ENCODE measurements at regions not wholly inside any gene's neighbourhood (a gene's known extent, or its start where the extent isn't known, plus 50 kb on each side); places are given as distances from the start of the nearest gene placed in this dataset.
"Not testable (repeated sequence)": the region's sequence is repeated elsewhere in the genome, so short reads cannot be mapped to it uniquely, and the experiment has no call there.

DNA sequence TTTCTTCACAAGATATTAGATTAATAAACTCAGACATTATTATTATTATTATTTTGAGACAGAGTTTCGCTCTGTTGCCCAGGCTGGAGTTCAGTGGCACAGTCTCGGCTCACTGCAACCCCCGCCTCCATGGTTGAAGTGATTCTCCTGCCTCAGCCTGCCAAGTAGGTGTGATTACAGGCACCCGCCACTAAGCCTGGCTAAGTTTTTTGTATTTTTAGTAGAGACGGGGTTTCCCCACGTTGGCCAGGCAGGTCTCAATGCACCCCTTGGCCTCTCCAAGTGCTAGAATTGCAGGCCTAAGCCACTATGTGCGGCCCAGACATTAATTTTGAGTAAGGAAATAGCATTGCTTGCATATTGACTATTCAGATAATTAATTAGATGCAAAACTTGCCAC is 554.9 kb upstream of the LRFN5 start:
- DNase-seq = no peak

DNA sequence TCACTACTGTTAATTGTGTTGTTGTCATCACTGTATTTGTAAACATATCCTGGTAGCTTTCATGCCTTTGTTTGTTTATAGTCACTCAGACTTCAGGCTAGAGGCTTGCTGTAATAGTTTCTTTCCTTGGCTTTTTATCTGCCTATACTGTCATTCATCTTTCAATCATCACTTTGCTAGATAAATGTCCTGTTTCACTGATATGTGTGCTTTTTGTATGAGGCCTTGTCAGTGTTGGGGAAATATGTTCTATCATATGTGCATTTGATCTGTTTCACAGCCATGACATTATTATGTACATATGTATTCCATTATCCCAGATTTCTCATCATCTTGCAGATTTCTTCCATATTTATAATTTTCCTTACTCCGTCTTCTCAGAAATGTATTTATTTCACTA is 558.9 kb upstream of the LRFN5 start:
- no peak for DNase-seq

DNA sequence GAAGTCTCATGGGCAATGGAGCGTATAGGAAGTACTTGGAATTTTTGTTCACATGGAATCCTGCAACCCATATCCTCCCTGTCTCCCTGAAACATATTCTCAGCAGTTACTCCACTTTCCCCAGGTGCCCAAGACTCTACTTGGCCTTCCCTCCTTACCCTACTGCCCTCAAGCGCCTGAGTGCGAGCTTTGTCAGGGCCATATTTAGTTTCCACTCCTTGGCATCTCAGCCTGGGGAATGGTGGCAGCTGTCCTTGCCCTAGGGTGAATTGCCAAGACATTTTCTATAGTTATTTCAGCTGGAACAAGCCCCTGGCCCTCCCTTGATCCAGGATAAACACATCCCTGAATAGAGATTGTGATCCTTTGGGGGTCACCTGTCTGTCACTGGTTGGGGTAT is 569.3 kb upstream of the LRFN5 start:
- DNase-seq = no peak

DNA sequence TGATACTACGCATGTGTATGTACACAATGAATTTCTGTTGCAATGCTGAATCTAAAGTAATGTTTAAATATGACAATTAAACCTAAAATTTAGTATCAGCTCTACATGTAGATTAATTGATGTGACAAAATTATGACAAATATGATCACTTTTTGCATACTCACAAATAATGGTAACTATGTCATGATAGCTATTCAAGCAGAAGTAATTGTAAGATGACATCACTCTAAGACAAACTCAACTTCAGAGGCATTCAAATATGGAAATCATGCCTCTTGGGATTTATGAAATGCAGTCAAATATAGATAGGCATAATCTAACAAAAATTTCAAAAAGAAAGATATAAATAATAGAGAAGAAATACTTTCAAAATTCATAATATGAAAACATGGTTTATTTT is 571.7 kb upstream of the LRFN5 start:
- no peak for DNase-seq

DNA sequence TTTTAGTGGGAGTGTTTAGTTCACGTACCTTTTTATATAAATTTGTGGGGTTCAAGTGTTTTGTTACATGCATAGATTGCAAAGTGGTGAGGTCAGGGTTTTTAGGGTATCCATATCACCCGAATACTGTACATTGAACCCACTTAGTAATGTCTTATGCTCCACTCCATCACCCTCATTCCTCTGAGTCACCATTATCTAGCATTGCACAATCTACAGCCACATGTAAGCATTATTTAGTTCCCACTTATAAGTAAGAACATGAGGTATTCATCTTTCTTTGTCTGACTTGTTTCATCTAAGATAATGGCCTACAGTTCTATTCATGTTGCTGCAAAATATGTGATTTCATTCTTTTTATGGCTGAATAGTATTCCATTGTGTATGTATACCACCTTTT is 583.7 kb upstream of the LRFN5 start:
- DNase-seq = no peak

DNA sequence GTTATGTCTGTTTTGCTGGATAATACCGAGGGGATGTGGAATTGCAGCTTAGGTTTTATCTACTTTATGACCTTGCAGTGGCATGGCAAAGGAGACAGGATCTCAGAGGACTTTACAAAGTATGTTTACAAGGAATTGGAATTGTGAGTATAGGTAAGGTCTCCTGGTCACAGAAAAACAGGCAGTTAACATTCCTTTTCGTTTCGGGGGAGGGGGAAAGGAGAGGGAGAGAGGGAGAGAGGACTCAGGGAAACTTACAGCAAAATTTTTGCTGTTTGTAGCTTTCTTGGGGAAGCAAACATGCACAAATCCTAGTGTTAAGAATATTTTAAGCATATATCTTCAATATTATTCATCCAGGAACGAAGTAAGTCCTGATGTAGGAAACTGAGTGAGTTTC is 590.5 kb upstream of the LRFN5 start:
- no peak for DNase-seq

DNA sequence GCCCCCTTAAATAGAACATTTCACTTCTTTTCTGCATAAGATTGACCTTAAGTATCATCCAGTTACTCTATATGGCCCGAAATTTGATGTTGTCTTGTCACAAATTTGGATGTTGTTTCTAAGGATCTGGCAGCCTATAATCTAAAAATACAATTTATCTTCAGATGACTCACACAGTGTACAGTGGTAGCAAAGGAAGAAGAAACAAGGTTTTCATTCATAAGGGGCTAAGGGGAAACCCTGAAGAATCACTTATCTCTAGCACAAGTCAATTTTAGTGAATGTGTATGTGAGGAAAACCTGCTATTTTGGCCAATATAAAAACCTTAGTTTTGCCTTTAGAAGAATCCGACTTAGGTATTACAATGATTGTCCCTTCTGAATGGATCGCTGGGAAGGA is 606.3 kb upstream of the LRFN5 start:
- no peak for DNase-seq

DNA sequence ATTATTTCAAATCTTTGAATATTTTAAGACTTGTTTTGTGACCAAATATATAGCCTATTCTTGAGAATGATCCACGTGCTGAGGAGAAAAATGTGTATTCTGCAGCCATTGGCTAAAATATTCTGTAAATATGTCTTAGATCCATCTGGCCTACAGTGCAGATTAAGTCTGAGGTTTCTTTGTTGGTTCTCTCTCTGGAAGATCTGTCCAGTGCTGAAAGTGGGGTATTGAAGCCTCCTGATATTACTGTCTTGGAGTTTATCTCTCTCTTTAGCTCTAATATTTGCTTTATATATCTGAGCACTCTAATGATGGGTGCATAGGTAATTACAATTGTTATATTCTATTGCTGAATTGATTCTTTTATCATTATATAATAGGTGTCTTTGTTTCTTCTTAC is 617.4 kb upstream of the LRFN5 start:
- no peak for DNase-seq

DNA sequence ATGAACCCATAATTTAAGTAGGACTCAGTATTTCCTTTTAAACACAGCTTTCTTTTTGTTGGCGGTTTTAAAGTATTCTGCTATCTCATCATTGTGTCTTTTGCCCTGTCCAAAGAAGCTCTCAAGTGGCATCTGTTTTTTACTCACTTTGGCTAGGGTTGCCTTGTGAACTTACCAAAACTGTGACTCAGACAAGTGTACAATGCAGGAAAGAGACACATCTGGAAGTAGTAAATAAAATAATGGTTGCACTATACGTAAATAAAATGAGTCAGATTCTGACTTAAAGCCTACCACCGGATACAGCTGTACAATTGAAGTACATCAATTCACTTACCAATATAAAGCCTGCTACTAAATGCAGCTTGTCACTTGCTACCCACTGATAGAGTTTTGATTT is 619.2 kb upstream of the LRFN5 start:
- no peak for DNase-seq

DNA sequence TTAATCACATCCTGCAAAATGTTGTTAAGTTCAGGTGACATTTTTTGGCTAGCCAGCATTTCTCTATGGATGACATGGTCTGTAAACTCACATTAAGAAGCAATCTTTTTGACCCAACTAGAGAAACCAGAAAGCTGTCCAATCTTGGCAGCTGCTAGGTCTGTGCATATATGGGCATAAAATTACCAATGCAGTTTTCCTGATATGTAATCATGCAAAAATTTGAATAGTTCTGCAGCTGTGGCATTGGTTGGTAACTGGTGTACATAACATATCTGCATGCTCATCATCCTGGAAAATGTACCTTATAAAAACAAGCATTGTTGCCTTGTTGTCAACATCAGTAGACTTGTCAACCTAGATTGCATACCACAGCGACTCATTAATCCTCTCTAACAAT is 620.0 kb upstream of the LRFN5 start:
- no peak for DNase-seq

DNA sequence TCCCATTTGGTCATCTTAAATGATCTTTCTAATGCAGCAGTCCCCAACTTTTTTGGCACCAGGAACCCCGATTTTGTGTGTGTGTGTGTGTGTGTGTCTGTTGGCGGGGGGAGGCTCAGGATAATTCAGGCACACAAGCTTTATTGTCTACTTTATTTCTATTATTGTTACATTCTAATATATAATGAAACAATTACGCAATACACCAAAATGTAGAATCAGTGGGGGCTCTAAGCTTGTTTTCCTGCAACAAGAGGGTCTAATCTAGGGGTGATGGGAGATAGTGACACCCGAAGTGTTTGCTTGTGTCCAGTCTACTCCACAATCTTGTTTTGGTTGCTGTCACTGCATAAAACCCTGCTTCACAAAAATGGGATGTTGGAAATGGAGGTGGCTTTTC is 621.1 kb upstream of the LRFN5 start:
- DNase-seq = no peak

DNA sequence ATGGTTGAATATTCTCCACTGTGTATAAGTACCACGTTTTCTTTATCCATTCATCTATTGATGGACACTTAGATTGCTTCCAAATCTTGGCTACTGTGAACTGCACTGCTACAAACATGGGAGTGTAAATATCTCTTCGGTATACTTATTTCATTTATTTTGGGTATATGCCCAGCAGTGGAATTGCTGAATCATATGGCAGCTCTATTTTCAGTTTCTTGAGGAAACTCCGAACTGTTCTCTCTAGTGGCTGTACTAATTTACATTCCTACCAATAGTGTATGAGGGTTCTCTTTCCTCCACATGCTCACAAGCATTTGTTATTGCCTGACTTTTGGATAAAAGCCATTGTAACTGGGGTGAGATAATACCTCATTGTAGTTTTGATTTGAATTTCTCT is 623.1 kb upstream of the LRFN5 start:
- DNase-seq = no peak

DNA sequence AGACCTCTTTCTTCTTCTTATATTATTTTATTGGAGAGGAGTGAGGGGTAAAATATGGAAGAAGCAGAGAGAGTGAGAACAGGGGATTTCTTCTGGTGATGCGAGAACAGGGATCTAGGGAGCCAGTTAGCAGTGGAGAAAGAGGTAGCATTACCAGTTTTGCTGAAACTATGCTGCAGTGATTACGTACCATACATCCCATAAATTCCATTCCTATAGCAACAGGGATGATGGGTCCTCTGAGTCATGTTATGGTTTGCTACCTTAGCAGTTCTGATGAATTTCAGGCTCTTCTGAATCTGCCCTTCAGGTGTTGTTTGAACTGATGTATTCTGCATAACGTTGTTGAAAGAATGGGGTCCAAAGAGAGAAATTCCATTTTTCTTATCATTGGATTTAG is 625.4 kb upstream of the LRFN5 start:
- no peak for DNase-seq

DNA sequence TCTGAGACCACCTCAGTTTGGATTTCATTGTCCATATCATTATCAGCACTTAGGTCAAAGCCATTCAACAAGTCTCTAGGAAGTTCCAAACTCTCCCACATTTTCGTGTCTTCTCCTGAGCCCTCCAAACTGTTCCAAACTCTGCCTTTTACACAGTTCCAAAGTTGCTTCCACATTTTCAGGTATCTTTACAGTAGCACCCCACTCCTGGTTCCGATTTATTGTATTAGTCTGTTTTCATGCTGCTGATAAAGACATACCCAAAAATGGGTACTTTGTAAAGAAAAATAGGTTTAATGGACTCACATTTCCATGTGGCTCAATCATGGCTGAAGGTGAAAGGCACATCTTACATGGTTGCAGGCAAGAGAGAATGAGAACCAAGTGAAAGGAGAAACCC is 646.4 kb upstream of the LRFN5 start:
- DNase-seq = not testable (repeated sequence)

DNA sequence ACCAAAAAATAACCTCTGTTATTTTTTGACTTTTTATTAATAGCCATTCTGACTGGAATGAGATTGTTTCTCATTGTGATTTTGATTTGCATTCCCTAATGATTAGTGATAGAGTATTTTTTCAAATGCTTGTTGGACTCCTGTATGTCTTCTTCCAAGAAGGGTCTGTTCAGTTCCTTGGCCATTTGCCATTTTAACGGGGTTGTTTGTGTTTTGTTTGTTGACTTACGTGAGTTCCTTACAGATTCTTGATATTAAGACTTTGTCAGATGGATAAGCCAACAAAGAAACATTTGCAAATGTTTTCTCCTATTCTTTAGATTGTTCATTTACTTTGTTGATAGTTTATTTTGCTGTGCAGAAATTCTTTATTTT is 651.6 kb upstream of the LRFN5 start:
- no peak for DNase-seq

DNA sequence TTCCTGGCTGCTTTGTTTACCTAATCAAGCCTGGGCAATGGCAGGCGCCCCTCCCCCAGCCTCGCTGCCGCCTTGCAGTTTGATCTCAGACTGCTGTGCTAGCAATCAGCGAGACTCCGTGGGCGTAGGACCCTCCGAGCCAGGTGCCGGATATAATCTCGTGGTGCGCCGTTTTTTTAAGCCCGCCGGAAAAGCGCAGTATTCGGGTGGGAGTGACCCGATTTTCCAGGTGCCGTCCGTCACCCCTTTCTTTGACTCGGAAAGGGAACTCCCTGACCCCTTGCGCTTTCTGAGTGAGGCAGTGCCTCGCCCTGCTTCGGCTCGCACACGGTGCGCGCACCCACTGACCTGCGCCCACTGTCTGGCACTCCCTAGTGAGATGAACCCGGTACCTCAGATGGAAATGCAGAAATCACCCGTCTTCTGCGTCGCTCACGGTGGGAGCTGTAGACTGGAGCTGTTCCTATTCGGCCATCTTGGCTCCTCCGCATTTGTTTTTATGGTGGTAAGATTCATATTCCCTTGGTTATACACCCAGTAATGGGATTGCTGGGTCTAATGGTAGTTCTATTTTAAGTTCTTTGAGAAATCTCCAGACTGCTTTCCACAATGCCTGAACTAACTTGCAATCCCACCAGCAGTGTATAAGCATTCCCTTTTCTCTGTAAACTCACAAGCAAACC is 652.1 kb upstream of the LRFN5 start:
- DNase-seq = not testable (repeated sequence)

DNA sequence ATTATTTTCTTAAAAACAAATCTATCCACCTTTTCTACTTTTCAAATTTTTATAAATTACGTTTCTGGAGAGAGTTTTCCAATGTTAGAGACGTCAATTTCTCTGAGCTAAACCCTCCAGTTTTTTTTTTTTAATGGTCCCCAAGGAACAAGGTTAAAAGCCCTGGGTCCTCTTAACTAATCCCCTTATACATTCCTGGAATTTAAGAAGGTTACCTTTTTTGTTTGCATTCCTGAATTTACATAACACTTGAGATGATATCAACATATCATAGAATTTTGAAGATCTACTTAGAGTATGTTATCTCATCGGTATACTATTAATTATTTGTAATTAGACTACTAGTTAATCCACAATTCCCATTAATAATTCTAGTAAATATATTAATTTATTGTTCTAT is 662.2 kb upstream of the LRFN5 start:
- no peak for DNase-seq

DNA sequence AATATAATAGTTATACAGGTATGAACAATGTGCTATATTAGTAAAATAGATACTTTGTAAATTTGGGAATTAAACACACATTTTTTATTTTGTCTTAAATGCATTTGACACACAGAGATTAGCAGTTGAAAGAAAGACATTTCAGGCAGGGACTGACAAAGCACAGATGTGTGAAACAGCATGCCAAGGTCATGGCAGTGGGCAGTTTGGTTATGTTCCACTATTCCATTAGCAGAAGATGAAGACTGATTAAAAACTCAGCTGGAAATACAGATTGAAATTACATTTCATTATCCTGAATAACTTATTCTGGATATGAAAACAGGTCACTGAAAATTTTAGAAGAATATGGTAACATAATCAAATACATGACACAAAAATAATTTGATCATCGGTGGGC is 669.8 kb upstream of the LRFN5 start:
- no peak for DNase-seq

DNA sequence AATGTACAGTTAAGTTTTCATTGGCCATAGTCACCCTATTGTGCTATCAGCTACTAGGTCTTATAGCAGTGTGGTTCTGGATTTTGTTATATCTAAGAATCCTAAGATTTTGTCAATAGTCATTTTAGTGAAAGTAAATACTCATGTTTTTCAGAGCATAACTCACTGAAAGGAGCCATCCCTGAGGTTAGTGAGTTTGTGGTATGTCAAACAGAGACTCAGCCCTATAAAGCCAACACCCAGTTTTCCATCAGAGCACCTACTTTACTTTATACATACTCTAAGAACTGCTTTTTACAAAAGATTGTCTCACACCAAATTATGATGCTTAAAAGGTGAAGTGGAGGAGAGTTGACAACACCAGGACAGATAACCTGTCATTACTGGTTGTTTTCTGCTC is 686.3 kb upstream of the LRFN5 start:
- no peak for DNase-seq

DNA sequence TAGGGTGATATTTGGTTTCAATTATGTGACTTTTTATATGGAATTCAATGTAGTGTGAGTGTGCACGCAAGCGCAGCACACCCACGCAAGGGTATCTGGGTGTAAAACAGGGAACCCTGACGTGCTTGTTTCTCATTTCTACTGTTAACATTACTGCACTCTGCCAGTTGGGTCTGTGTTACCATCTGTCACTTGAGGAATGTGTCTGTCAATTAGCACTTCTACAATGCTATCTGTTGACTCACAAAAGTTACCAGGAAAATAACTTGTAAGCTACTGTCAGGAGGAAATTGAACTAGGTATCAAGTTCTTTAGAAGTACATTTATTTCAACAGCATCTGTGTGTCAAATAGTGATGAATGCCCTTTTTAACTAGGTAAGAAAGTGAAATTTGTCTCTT is 695.5 kb upstream of the LRFN5 start:
- no peak for DNase-seq

DNA sequence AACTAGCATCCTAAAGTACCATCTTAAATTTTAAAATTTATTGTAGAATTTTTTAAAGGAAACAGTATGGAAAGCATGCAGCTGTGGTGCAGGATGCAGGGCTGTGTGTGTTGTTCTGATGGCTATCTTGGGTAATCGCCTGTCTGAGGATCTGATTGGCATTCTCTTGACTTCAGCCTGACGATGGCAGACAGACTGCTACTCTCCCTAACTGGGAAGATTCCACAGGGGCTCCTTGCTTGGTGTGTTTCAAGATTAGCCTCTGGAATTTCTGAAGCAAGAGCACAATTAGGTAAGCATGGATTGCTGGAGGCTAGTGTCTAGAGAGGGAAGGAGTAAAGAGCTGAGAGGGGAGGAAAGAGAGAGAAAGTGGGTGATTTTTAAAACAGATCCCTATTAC is 696.8 kb upstream of the LRFN5 start:
- DNase-seq = no peak

DNA sequence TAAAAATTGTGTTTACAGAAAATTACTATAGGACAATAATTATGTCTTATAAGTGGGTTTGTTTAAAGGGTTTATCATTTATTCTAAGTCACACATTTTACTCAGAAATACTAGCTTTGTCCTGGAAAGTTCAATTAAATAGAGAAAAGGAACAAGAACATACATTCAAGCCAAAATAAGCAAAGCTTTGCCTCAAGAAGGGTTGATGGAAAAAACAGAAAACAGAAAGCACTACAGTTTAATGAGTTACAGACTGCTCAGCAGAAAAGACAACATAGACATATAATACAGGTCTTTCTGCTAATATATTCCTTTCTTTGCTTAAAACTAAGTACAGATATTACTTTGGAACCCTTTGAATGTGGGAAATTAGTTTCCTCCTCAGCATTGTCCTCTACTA is 703.0 kb upstream of the LRFN5 start:
- DNase-seq = no peak

DNA sequence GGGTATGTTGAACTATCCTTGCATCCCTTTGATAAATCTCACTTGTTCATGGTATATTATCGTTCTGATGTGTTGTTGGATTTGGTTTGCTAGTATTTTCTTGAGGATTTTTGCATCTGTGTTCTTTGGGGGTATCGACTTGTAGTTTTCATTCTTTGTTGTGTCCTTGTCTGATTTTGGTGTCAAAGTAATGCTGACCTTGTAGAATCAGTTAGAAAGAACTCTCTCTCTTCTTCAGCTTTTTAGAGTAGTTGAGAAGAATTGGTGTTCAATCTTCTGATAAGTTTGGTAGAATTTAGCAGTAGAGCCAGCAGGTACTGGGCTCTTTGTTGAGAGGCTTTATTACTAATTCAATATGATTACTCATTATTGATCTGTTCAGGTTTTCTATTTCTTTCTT is 707.2 kb upstream of the LRFN5 start:
- no peak for DNase-seq

DNA sequence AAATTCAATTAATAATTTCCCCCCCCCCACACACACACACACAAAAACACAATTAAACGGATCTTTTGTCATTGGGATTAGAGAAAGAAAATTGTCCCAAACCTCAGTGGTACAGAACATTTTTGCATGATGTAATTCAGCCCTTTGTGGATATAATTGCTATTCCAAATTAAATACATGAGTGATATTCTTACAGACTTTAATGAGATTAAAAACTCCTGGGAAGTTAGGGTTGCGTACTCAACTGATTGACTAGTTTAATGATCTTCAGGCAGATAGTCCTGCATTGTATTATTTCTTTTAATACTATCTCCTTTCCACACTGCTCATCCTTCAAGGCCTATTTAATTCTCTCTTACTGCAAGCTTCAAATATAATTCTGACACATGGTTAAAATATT is 711.8 kb upstream of the LRFN5 start:
- DNase-seq = no peak

DNA sequence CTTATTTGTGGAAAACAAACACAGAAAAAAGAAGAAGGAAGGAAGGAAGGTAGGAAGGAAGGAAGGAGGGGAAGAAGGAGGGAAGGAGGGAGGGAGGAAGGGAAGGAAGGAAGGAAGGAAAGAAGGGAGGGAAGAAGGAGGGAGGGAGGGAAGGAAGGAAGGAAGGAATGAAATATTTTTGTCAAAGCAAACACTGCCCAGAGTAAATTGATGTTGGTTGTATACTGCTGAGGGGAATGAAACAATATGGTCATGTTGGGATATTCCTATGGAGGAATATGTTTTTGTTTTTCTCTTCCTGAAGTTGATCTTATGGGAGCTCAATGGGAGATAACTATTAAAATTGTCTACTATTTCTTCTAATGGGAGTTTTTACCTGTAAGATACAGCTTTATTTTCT is 717.5 kb upstream of the LRFN5 start:
- no peak for DNase-seq

DNA sequence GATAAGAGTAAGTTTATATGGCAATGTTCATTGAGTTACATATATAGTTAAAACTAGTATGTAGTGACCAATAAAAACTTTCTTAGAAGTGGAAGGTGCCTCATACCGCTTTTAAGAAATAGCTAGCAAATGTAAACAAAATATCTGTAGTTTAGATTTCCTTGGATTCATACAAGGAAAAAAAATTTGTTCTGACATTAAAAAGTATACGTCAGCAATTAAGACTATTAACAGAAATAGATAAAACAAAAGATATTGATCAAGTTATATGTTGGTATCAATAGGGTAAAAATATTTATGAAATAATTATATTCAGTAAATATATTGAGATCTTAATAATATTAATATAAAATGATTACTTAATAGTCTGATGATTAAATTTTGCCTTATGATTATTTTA is 718.8 kb upstream of the LRFN5 start:
- no peak for DNase-seq
